GM12892 (cell line): ENCODE measurements at regions not wholly inside any gene's neighbourhood (a gene's known extent, or its start where the extent isn't known, plus 50 kb on each side); places are given as distances from the start of the nearest gene placed in this dataset.

Source experiments
- POLR2A ChIP-seq: IDR thresholded peaks from 2 replicates; pipeline ENCODE4 v1.6.1; 2011; ENCODE audit warnings: low read depth, low read length, control low read depth
- POLR2AphosphoS5 ChIP-seq: IDR thresholded peaks from 2 replicates; pipeline ENCODE4 v1.6.1; 2011; ENCODE audit warnings: low read depth, low read length, control low read depth
- TAF1 ChIP-seq: IDR thresholded peaks from 2 replicates; pipeline ENCODE4 v1.6.1; 2011; ENCODE audit warnings: low read depth, mild to moderate bottlenecking, control low read depth, low read length, borderline replicate concordance

GRCh38 chr20:52004715-52005114 lies 186.9 kb downstream of the ZFP64 start:
- TF ChIP-seq POLR2A (no peak), TAF1 (no peak), POLR2AphosphoS5 (no peak)
